ENCODE measurements at regions not wholly inside any gene's neighbourhood (a gene's known extent, or its start where the extent isn't known, plus 50 kb on each side); places are given as distances from the start of the nearest gene placed in this dataset.
"Not testable (repeated sequence)": the region's sequence is repeated elsewhere in the genome, so short reads cannot be mapped to it uniquely, and the experiment has no call there.

DNA sequence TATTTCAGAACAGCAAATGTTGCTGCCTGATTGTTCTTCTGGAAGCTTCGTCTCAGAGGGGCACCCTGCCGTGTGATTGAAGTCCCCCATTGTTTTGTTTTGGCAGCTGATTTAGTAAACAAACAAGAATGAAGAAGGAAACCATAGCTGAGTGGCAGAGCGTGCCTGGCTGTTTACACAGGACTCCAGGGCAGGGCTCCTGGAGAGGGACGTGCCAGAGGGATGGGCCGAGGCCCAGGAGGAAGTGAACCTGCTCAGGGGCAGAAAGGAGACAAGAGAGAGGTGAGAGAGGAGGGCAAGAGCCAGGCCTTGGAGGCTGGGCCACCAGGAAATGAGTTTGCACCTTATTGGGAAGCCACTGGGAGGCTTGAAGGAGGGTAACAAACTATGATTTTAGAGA is 85.5 kb upstream of the B3GAT1 start:
- no peak for DNase-seq (ENCODE audit: low read depth)

DNA sequence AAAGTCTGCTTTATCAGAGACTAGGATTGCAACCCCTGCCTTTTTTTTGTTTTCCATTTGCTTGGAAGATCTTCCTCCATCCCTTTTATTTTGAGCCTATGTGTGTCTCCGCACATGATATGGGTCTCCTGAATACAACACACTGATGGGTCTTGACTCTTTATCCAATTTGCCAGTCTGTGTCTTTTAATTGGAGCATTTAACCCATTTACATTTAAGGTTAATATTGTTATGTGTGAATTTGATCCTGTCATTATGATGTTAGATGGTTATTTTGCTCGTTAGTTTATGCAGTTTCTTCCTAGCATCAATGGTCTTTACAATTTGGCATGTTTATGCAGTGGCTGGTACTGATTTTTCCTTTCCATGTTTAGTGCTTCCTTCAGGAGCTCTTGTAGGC is 84.0 kb upstream of the B3GAT1 start:
- DNase-seq (ENCODE audit: low read depth) = not testable (repeated sequence)

DNA sequence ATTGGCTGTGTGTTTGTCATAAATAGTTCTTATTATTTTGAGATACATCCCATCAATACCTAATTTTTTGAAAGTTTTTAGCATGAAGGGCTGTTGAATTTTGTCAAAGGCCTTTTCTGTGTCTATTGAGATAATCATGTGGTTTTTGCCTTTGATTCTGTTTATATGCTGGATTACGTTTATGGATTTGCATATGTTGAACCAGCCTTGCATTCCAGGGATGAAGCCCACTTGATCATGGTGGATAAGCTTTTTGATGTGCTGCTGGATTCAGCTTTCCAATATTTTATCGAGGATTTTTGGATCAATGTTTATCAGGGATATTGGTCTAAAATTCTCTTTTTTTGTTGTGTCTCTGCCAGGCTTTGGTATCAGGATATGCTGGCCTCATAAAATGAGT is 82.4 kb upstream of the B3GAT1 start:
- not testable (repeated sequence) for DNase-seq (ENCODE audit: low read depth)

DNA sequence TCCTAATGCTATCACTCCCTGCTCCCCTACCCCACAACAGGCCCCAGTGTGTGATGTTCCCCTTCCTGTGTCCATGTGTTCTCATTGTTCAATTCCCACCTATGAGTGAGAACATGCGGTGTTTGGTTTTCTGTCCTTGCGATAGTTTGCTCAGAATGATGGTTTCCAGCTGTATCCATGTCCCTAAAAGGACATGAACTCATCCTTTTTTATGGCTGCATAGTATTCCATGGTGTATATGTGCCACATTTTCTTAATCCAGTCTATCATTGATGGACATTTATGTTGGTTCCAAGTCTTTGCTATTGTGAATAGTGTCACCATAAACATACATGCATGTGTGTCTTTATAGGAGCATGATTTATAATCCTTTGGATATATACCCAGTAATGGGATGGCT is 80.4 kb upstream of the B3GAT1 start:
- DNase-seq (ENCODE audit: low read depth) = not testable (repeated sequence)

DNA sequence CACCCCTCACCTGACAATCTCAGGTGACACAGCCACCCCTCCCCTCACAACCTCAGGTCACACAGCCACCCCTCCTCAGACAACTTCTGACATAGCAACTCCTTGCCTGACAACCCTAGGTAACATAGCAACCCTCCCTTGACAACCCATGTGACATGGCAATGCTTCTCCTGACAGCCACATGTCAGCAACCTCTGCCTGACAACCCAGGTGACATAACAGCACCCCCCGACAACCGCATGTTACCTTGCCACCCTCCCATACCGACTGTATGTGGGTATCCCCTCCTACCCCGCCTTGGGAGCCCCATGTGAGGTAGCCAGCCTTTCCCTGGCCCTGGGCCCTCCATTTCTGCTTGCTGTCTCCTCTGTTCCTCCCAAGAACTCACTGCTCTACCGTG is 77.7 kb upstream of the B3GAT1 start:
- no peak for DNase-seq (ENCODE audit: low read depth)

DNA sequence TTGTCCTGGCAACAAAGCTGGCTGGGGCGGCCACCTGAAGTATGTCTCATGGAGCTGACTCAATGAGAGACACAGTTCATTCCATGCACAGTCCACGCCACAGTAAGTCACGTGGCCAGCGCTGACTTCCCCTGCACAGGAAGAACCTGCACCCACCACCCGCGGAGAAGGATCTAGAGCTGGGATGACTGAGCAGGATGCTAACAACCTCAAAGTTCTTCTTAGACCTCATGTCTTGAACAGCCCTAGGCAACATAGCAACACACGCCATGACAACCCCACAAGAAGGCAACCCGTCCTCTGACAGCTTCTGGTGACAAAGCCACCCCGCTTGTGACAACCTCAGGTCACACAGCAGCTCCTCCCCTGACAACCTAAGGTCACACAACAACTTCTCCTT is 76.9 kb upstream of the B3GAT1 start:
- no peak for DNase-seq (ENCODE audit: low read depth)

DNA sequence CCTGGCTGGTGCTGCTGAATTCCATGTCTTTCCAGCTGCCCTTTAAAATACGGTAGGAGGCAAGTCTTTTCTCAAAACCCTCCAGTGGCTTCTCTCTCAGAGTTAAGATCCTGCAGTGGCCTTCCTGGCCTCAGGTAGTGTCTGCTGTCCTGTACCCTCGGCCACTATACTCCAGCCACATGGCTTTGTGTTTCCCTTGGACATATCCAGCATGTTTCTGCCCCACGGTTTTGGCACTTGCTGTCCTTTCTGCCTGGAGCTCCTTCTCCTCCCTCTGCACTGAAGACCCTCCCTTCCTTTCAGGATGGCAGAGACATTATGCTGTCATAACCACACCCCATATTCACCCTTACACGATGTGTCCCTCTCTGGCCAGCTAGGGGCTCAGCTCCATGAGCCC is 76.5 kb upstream of the B3GAT1 start:
- DNase-seq (ENCODE audit: low read depth) = no peak

DNA sequence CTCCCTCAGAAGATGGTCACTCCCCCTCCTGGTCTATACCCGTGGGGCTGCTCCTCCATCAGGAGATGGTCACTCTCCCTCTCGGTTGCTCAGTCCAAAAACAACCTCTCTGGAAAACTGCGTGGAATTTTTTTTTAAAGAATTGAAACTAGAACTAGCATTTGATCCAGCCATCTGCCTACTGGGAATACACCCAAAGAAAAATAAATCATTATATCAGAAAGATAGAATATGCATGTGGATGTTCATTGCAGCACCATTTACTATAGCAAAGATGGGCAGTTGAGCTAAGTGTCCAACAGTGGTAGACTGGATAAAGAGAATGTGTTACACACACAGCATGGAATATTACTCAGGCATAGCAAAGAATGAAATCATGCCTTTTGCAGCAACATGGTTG is 75.7 kb upstream of the B3GAT1 start:
- DNase-seq (ENCODE audit: low read depth) = no peak

DNA sequence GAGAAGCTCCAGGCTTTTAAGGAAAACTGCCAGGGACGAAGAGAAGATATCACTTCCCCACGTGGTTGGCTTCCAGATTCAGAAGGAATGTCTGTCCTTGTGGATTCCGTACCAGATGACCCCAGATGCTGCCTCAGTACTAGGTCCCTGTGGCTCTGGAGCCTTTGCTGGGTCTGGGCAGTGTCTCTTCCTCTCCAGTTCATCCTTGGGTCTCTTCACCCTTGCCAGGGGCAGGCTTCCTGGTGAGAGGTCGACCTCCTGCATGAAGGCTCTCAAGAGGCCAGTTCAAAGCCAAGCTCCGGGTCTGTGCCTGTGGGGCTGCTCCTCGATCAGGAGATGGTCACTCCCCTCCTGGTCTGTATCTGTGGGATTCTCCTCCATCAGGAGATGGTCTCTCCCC is 74.7 kb upstream of the B3GAT1 start:
- DNase-seq (ENCODE audit: low read depth) = no peak

DNA sequence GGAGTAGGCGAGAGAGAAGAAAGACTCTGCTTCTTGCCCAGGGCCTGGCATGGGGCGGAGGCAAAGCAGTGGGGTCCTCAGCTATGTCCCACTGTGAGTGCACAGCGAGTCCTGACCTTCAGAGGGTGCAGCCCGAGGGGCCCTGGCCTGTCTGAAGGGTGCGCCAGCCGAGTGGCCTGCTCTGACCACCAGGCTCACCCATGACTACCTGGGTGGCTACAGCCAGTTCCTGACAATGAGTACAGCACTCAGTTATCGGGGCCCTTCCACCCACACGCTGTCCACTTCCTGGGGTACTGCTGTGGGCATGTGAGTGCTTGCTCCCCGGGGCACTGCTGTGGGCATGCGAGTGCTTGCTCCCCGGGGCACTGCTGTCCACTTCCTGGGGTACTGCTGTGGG is 74.1 kb upstream of the B3GAT1 start:
- no peak for DNase-seq (ENCODE audit: low read depth)

DNA sequence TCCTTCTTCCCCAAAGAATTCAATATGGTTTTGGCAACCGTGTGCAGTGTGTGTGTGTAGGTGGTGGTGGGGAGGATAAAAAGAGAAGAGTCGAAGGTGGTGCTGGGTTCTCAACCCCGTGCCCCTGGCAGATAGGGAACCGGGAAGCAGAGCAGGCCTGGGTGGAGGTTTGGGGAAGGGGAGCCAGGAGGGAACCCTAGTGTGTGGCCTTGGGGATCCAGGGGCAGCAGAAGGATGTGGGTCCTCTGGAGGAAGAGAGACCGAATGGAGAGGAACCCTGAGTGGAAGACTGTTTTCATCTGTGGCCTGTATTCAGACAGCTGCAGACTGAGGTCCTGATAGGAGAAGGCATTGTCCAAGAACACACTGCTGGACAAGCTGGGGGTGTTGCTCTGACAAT is 73.3 kb upstream of the B3GAT1 start:
- no peak for DNase-seq (ENCODE audit: low read depth)

DNA sequence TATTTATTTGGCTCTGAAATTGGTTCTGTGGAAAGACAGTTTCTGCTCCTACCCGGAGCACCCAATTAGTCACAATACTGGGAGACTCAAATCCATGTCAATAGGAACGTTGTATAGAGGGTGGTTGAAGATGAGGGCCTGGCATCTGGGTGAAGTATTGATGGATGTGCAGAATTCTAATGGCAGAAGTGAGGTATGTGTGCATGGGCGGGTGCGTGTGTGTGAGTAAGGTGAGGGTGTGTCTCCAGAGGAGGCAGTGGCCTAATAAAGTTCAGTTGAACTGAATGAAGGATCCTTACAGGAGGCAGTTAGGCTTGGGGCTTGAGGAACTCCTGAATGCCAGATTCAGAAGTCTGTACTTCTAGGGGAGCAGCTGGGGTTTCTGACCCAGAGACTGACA is 71.8 kb upstream of the B3GAT1 start:
- DNase-seq (ENCODE audit: low read depth) = no peak

DNA sequence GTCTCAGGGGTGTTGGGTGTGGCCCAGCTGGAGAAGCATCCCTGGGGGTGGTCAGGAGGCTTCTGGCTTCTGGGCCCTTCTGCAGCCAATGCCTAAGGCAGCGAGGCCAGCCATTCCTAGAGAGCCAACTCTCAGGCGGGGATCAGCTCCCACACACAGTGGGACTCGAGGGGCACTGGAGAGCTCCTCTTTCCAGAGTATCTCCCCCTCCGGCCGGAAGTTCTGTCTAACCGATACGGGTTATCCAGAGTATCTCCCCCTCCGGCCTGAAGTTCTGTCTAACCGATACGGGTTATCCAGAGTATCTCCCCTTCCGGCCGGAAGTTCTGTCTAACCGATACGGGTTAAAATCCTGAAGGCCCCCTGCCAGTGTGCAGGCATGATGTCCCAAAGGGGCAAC is 71.2 kb upstream of the B3GAT1 start:
- no peak for DNase-seq (ENCODE audit: low read depth)

DNA sequence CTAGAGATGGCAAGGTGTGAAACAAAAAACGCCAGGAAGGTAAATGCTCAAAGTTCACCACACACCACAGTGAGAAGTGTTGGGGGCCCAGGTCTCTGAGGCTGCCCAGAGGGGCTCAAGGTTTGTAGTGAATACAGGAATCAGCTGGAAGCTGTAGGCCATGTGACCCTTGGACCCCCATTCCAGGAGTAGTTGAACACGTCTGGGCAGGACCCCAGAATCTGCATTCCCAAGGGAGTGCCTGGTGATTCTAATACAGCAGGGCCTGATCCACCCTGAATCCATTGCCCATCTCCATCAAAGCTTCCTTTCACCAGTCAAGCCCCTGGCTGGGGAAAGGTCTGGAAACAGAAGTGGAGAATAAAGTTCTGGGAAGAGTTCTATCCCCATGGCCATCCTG is 70.8 kb upstream of the B3GAT1 start:
- DNase-seq (ENCODE audit: low read depth) = no peak

DNA sequence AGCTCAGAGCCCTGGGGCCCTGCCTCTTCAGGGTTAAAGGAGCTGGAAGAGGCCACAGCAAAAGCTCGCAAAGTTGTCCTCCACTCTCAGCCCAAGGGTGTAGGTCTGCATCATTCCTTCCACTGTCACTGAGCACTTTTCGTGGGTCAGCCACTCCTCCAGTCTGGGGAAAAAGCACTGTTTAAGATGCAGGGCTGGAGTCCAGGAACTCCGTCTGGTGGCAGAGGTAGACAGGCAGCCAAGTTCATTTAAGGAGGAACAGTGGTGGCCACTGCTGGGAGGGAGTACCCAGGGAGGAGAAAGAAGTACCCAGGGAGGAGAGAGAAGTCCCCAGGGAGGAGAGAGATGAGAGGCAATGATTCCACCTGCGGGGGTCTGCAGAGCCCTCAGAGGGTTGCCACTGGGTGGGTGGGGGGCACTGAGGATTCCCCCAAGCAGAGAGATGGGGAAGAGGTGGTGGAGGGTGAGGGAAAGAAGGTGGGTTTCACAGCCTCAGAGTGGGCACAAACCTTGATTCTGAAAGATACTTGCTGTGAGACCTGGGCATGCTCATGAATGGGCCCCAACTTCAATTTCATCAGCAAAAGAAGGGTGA is 70.0 kb upstream of the B3GAT1 start:
- DNase-seq (ENCODE audit: low read depth) = no peak

DNA sequence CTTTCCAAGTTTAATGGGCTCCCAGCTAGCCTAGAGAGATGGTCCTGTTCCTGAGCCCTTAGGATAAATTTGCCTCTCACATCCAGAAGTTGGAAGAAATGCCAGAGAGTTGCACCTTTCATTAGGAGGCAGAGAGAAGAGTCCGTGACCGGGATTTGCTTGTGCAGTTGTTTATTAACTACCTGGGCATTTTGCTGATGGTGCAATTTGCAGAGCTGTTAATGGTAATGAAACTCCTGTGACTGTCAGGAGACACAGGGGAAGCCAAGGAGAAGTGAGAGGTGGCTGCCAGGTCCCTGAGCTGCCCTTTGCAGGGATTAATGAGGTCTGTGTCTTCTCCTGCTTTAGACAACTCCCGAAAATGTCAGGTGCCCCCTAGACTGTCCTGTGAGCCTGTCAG is 69.1 kb upstream of the B3GAT1 start:
- DNase-seq (ENCODE audit: low read depth) = no peak

DNA sequence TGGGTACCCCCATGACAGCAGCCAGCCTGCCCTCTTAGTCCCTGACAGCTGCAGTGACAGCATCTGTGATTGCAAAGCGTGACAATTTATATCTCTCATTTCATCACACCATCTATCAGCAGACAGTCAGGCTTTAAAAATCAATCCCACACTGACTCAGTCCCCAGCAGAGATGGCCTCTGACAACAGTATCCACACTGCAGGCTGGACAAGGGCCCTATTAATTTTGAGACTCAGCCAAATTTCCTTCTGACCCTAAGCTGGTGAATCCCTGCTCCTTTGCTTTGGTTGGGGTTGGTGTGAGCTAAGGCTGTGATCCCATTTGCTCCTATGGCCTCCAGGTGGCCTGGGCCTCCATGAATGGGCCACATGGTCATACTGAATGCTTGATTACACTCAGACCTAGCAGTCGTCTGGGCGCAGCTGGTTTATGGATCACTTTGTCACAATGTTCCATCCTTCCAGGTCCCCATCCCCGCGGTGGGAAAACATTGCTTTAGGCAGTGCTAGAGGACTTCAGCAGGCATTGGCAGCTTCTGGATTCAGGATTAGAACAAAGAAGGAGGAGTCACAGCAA is 68.2 kb upstream of the B3GAT1 start:
- DNase-seq (ENCODE audit: low read depth) = no peak

DNA sequence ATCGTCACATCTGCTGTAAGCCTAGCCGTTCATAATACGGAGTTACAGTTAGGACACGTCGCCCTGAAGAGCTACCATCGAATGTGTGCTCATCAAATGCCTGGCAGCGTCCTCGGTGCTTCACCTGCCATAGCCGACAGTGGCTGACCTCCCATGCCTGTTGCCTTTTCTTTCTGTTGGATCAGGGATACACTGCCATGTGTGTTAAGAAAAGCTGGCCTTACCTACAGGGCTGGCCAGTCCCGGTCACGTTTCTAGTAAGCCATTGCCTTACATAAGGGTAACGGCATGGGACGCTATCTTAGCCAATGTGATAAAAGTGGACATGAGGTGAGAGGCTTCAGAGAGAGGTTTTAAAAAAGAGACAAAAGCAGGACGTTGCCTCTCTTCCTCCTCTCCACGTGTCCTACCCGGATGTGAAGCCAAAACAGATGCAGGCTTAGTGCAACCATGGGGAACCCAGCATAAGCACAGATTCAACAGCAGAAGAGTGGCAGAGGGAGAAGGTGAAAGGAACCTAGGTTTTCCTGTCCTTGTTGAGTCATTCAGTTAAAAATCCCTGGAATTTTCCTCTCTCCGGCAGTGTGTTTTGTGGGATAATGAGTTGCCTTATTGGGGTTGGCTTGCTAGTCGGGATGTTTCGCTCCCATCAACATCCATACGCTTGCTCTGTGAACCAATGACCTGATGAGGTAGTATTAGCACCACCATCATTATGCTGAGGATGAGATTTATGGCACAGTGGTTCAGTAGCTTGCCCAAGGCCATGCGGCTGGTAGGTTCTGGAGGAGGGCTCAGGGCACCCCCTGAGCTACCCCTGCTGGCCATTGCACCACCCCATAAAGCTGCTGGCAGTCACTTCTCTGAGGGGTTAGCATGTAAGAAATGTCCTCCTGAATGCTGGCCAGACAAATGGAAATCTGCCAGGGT is 67.4 kb upstream of the B3GAT1 start:
- DNase-seq (ENCODE audit: low read depth) = no peak

DNA sequence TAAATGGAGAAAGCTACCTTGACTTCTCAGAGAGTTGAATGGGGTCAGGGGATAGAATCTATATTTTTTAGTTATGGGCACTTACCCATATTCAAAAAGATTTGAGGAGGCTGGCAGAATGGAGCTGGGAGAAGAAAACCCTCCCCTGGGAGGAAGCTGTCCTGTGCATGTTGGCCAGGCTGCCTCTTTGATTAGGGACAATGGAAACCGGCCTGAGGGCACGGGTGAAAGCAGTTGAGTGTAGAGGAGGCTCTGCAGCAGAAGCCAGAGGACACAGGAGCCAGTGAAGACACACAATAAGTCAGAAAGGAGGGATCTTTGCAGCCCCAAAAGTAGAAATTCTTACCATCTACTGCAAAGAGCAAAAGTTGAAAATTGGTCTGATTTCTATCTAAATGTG is 66.6 kb upstream of the B3GAT1 start:
- no peak for DNase-seq (ENCODE audit: low read depth)

DNA sequence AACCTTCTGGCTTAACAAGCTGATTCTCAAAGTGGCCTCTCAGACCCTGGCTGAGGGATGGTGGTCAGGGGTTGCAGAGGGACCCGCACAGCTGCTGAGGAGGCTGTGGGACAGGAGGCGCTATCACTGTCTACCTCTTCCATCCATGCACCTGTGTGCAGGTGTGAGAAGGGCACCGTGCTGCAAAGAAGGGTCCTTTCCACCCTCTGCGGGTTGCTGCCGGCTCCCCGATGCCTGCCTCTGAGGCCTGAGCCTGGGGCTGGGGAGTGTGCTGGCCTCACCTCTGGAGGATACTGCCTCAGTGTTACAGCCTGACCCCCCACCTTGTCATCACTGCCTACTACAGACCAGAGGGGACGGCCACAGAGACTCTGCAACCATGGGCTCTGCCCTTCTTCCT is 66.1 kb upstream of the B3GAT1 start:
- DNase-seq (ENCODE audit: low read depth) = no peak

DNA sequence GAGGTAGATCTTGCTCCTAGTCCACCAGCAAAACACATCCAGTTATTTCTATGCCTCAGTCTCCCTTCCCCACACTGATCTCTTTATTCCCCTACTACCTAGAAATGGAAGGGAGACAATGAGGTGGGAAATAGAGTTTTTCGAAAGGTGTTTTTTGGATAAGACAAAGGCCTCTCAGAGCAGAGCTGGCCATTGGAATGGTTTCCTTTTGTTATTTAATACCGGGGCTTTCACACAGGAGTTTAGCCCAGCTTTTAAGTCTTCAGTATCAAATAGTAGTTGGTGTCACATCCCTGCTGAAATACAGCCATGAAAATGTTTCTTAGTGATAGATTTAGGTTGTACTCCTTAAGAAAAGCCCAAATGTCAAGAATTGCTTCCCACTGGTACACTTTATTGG is 65.4 kb upstream of the B3GAT1 start:
- no peak for DNase-seq (ENCODE audit: low read depth)

DNA sequence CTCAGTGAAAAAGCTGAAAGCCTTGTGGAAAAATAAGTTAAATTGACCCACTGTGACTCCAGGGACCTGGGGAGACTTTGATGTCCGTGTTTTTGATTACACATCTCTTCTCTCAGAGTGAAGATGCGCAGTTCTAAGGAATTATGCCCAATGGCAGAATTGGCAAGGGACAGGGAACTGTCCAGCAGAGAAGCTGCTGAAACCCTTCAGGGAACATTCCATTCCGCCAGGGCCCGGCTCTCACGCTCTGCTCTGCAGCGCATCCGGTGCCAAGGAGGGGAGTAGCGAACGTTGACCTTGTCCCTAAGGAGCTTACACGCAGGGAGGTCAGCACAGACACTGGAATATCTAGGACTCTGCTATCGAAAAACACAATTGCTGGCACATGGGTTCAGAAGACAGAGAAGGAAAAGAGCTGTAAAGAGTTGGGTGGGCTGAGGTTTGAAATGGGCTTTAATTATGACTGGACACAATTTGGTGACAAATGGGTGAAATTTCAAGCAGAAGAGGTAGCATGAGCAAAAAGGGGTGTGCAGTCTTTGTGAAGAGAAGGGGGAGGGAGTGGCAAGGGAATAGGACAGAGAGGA is 64.5 kb upstream of the B3GAT1 start:
- no peak for DNase-seq (ENCODE audit: low read depth)

DNA sequence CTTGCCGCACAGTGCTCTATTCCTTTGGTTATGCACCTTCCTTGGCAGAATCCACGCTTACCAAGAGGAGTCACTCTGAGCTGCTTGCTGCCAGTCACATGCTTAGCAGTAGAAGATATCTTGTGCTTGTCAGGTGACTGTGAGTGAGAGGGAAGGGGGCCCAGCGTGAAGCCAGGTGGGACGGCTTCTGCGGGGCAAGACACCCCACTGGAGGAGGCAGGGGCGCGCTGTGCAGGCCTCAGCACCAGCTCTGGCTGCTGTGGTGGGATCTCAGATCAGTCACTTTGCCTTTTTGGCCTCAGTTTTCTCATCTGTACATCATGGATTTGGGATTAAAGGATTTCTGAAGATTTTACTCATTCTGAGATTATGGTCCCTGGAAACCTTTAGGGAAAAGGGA is 63.9 kb upstream of the B3GAT1 start:
- DNase-seq (ENCODE audit: low read depth) = no peak
